ENCODE measurements at regions not wholly inside any gene's neighbourhood (a gene's known extent, or its start where the extent isn't known, plus 50 kb on each side); places are given as distances from the start of the nearest gene placed in this dataset.

DNA sequence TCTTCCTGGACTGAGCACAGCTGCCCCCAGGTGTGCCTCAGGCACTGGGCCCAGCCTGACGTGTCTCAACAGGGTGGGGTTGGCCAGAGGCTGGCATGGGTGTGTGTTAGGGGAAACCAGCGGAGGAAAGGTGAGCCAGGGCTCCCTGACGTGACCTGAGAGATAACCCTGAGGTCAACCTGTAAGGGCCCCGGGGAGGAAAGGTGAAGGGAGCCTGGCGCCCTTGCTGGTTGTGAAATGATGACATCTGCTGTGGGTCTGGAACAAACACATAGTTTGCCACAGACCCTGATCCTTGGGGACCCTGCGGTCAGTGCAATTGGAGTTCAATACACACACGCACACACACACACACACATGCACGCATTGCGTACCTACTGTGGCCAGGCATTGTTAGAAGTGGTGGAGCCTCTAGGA, 100.2 kb upstream of the TLE3 start:
- no peak for DNase-seq (ENCODE audit: low spot score, unreplicated experiment)
- no peaks in the 10 kb centered on the region for H3K9me3 Mint-ChIP-seq (ENCODE audit: low read depth)
- peaks cover 91% of the 10 kb centered on the region for H3K27me3 Mint-ChIP-seq
- H3K4me1 Mint-ChIP-seq (ENCODE audit: low read depth): peaks cover 21% of the 10 kb centered on the region
- no peak for TF ChIP-seq CTCF (IDR thresholded peaks at IDR 0.05; ENCODE audit: unreplicated experiment)
- no peak overlapping the region for H3K27ac Mint-ChIP-seq
- no peaks in the 10 kb centered on the region for H3K36me3 Mint-ChIP-seq (ENCODE audit: insufficient read depth)
- no peak overlapping the region for H3K4me3 Mint-ChIP-seq (ENCODE audit: low read depth)

DNA sequence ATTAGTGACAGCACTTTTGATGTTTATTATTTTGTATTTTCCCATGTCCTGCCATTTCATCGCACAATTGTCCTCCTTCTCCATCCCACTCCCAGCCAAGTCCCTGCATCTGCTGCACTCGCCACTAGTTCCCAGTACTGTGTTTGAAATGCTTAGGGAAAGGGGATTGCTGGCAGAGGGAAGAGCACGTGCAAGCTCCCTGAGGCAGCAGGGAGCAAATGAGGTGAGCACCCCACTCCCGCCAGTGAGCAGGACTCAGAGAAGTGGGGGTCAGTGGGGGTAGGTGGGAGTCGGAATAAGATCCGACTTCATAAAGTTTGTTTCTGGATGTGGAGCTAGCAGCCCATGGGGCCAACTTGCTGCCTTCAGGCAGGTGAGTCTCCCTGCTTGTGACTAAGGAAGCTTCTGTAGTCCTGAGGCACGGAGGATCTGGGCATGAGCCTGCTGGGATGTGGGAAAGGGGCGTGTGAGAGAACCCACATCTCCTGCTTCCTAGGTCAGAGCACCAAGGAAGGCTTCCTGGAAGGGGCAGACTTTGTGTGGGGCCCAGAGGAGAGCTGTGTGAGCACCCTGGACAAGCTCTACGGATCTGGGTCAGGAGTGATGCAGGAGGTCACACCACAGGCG, 99.7 kb upstream of the TLE3 start:
- DNase-seq (ENCODE audit: low spot score, unreplicated experiment): no peak
- Mint-ChIP-seq H3K4me3 (ENCODE audit: low read depth) (no peak overlapping the region), H3K4me1 (ENCODE audit: low read depth) (peaks cover 21% of the 10 kb centered on the region), H3K9me3 (ENCODE audit: low read depth) (no peaks in the 10 kb centered on the region), H3K27ac (peak overlapping the region; percentile 49), H3K27me3 (peaks cover 91% of the 10 kb centered on the region), H3K36me3 (ENCODE audit: insufficient read depth) (no peaks in the 10 kb centered on the region)
- TF ChIP-seq CTCF (IDR thresholded peaks at IDR 0.05; ENCODE audit: unreplicated experiment): no peak

DNA sequence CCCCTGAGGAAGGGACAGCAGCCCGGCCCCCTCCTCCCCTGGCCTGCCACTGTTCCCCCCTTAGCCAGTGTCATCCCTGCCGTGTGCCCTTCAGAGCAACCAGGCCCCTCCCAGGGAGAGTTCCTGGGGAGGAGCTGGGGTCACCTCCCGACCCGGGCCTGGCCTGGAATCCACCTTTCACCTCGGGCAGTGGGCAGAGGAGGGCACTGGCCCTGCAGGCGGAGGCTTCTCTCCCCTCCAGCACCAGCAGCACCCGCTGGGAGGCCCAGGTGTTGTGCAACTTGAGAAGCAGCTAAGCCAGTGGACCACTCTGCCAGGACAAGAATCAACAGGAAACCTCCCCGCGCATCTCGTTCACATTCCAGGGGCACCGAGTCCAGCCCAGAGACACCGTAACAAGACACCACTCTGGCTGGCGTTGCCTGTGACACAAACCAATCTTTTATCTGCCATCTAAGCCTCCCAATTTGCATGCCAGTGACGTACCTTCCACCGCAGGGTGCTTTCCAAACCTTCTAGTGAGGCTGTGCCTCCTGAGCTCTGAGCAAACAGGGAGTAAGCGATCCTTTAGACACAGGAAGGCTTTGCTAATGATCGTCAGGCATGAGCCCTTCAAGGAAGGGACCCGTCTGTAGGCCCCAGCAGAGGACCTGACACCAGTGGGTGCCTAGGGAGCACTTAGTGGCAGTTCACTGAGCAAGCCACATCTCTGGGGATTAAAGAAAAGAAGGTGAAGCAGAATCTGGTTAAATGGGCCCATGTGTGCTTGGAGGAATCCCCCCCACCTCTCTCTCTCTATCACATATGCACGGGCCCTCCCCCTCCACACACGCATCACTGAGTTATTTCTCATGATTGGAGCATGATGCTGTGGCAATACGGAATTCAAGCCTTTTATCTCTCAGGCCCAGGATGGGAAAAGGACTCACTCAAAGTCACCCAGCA, 98.9 kb upstream of the TLE3 start:
- H3K4me1 Mint-ChIP-seq (ENCODE audit: low read depth): peaks cover 21% of the 10 kb centered on the region
- H3K27me3 Mint-ChIP-seq: peaks cover 92% of the 10 kb centered on the region
- H3K27ac Mint-ChIP-seq: peak overlapping the region; percentile 49
- H3K9me3 Mint-ChIP-seq (ENCODE audit: low read depth): peaks cover 3% of the 10 kb centered on the region
- H3K4me3 Mint-ChIP-seq (ENCODE audit: low read depth): peak overlapping the region; percentile 5
- no peaks in the 10 kb centered on the region for H3K36me3 Mint-ChIP-seq (ENCODE audit: insufficient read depth)
- TF ChIP-seq CTCF (IDR thresholded peaks at IDR 0.05; ENCODE audit: unreplicated experiment): no peak
- DNase-seq (ENCODE audit: low spot score, unreplicated experiment): no peak

GRCh38 chr15:70195587-70196305, 98.0 kb upstream of the TLE3 start:
- no peak for DNase-seq (ENCODE audit: low spot score, unreplicated experiment)
- Mint-ChIP-seq H3K36me3 (ENCODE audit: insufficient read depth) (no peaks in the 10 kb centered on the region), H3K4me1 (ENCODE audit: low read depth) (peaks cover 21% of the 10 kb centered on the region), H3K27me3 (peaks cover 89% of the 10 kb centered on the region), H3K4me3 (ENCODE audit: low read depth) (no peak overlapping the region), H3K27ac (no peak overlapping the region), H3K9me3 (ENCODE audit: low read depth) (peaks cover 3% of the 10 kb centered on the region)
- TF ChIP-seq CTCF (IDR thresholded peaks at IDR 0.05; ENCODE audit: unreplicated experiment): no peak

DNA sequence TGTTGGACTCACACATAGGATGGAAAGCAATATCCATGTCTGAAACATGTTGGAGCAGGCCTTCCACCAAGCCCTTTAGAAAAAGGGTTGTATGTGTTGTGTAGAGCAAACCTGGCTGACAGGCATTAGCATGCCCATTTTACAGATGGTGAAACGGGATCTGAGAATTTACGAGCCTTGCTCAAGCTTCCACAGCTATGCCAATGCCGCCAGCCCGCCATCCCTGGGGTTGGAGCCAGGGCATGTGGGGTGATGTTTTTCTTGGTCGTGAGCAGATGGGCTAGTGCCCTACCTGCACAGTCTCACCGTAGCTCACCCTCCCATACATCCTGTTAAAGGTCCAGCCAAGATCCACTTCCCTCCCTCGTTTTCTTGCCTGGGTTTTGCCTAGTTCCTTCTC, 97.5 kb upstream of the TLE3 start:
- H3K9me3 Mint-ChIP-seq (ENCODE audit: low read depth): peaks cover 3% of the 10 kb centered on the region
- no peaks in the 10 kb centered on the region for H3K36me3 Mint-ChIP-seq (ENCODE audit: insufficient read depth)
- H3K27me3 Mint-ChIP-seq: peaks cover 86% of the 10 kb centered on the region
- TF ChIP-seq CTCF (IDR thresholded peaks at IDR 0.05; ENCODE audit: unreplicated experiment): no peak
- H3K4me3 Mint-ChIP-seq (ENCODE audit: low read depth): no peak overlapping the region
- peaks cover 21% of the 10 kb centered on the region for H3K4me1 Mint-ChIP-seq (ENCODE audit: low read depth)
- H3K27ac Mint-ChIP-seq: no peak overlapping the region
- no peak for DNase-seq (ENCODE audit: low spot score, unreplicated experiment)

All from progenitor cell of endocrine pancreas (in vitro differentiated cells).